ENCODE measurements at regions not wholly inside any gene's neighbourhood (a gene's known extent, or its start where the extent isn't known, plus 50 kb on each side); places are given as distances from the start of the nearest gene placed in this dataset.

GRCh38 chr6:91043751-91044150, 456.9 kb upstream of the MAP3K7 start:
- TF ChIP-seq, protein P1, sequence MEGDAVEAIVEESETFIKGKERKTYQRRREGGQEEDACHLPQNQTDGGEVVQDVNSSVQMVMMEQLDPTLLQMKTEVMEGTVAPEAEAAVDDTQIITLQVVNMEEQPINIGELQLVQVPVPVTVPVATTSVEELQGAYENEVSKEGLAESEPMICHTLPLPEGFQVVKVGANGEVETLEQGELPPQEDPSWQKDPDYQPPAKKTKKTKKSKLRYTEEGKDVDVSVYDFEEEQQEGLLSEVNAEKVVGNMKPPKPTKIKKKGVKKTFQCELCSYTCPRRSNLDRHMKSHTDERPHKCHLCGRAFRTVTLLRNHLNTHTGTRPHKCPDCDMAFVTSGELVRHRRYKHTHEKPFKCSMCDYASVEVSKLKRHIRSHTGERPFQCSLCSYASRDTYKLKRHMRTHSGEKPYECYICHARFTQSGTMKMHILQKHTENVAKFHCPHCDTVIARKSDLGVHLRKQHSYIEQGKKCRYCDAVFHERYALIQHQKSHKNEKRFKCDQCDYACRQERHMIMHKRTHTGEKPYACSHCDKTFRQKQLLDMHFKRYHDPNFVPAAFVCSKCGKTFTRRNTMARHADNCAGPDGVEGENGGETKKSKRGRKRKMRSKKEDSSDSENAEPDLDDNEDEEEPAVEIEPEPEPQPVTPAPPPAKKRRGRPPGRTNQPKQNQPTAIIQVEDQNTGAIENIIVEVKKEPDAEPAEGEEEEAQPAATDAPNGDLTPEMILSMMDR (conservative IDR thresholded peaks at IDR 0.05 in 1 of 2, IDR thresholded peaks at IDR 0.05 in 1 of 2; ENCODE audit: extremely low read depth in 1 of 2, insufficient read depth in 1 of 2, low read depth in 1 of 2, low read length in 2 of 2): no peak
- TF ChIP-seq EZH2 (IDR thresholded peaks at IDR 0.05; ENCODE audit: borderline replicate concordance, low read length): no peak

Data from mammary epithelial cell (primary cell).